ENCODE measurements at regions not wholly inside any gene's neighbourhood (a gene's known extent, or its start where the extent isn't known, plus 50 kb on each side); places are given as distances from the start of the nearest gene placed in this dataset.
"Not testable (repeated sequence)": the region's sequence is repeated elsewhere in the genome, so short reads cannot be mapped to it uniquely, and the experiment has no call there.

GRCh38 chr6:37083243-37084138 lies 78.0 kb downstream of the FGD2 start:
- ATAC-seq (peak in 1 of 3 donors; percentile 43), DNase-seq (no peak)
- no peak for TF ChIP-seq CTCF (IDR thresholded peaks at IDR 0.05)
- no peak overlapping the region for H3K27ac Mint-ChIP-seq
- WGBS (ENCODE audit: insufficient coverage) = 77% methylated on average over 13 of the region's 14 CpGs
- peaks cover 0 to 4% of the 10 kb centered on the region in 2 donors for H3K27me3 Mint-ChIP-seq (ENCODE audit: low read depth in 2 of 2)
- H3K27ac ChIP-seq (ENCODE audit: low read length) = no peak overlapping the region
- H3K4me1 Mint-ChIP-seq = peaks cover 0 to 12% of the 10 kb centered on the region in 2 donors
- H3K36me3 ChIP-seq (ENCODE audit: control insufficient read depth, insufficient read depth, low read length) = no peaks in the 10 kb centered on the region
- H3K9me3 ChIP-seq (ENCODE audit: control insufficient read depth, insufficient read depth, low read length) = no peaks in the 10 kb centered on the region
- intact Hi-C loops (cut with micrococcal nuclease) = no loop called here
- no peaks in the 10 kb centered on the region for H3K27me3 ChIP-seq (ENCODE audit: control insufficient read depth, insufficient read depth, low read length)
- no peak overlapping the region for H3K4me3 ChIP-seq (ENCODE audit: low read length)
- H3K36me3 Mint-ChIP-seq = no peaks in the 10 kb centered on the region
- H3K9me3 Mint-ChIP-seq = no peaks in the 10 kb centered on the region
- no peak overlapping the region for H3K4me3 Mint-ChIP-seq
- no peaks in the 10 kb centered on the region for H3K4me1 ChIP-seq (ENCODE audit: control insufficient read depth, insufficient read depth, low read length)

- DNase-seq; H3K9me3 ChIP-seq (ENCODE audit: control insufficient read depth, insufficient read depth, low read length); H3K4me3 ChIP-seq (ENCODE audit: low read length); H3K4me1 ChIP-seq (ENCODE audit: control insufficient read depth, insufficient read depth, low read length); H3K4me3 Mint-ChIP-seq; ATAC-seq; H3K36me3 ChIP-seq (ENCODE audit: control insufficient read depth, insufficient read depth, low read length); H3K27ac Mint-ChIP-seq; H3K27me3 ChIP-seq (ENCODE audit: control insufficient read depth, insufficient read depth, low read length); H3K36me3 Mint-ChIP-seq; intact Hi-C loops (cut with micrococcal nuclease); H3K9me3 Mint-ChIP-seq; H3K27ac ChIP-seq (ENCODE audit: low read length); H3K27me3 Mint-ChIP-seq (ENCODE audit: low read depth in 2 of 2): not testable (repeated sequence)
- peaks cover 0 to 12% of the 10 kb centered on the region in 2 donors for H3K4me1 Mint-ChIP-seq
- 96% methylated on average over 4 of the region's 4 CpGs for WGBS (ENCODE audit: insufficient coverage)
Observed at GRCh38 chr6:37084665-37085064, 79.2 kb downstream of the FGD2 start.

GRCh38 chr6:37085198-37085597 lies 79.7 kb downstream of the FGD2 start:
- 92% methylated on average over 7 of the region's 7 CpGs for WGBS (ENCODE audit: insufficient coverage)

More at GRCh38 chr6:37085198-37085597, 79.7 kb downstream of the FGD2 start:
- Mint-ChIP-seq H3K4me3 (no peak overlapping the region), H3K27me3 (ENCODE audit: low read depth in 2 of 2) (peaks cover 0 to 4% of the 10 kb centered on the region in 2 donors), H3K9me3 (no peaks in the 10 kb centered on the region), H3K36me3 (no peaks in the 10 kb centered on the region), H3K4me1 (peaks cover 0 to 12% of the 10 kb centered on the region in 2 donors), H3K27ac (no peak overlapping the region)
- no peak for TF ChIP-seq CTCF (IDR thresholded peaks at IDR 0.05)
- H3K4me1 ChIP-seq (ENCODE audit: control insufficient read depth, insufficient read depth, low read length) = no peaks in the 10 kb centered on the region
- DNase-seq = no peak
- no peaks in the 10 kb centered on the region for H3K27me3 ChIP-seq (ENCODE audit: control insufficient read depth, insufficient read depth, low read length)
- H3K27ac ChIP-seq (ENCODE audit: low read length) = no peak overlapping the region
- no peaks in the 10 kb centered on the region for H3K36me3 ChIP-seq (ENCODE audit: control insufficient read depth, insufficient read depth, low read length)
- no peaks in the 10 kb centered on the region for H3K9me3 ChIP-seq (ENCODE audit: control insufficient read depth, insufficient read depth, low read length)
- no peak for ATAC-seq
- intact Hi-C loops (cut with micrococcal nuclease) = no loop called here
- H3K4me3 ChIP-seq (ENCODE audit: low read length) = no peak overlapping the region
